DND-41 (cell line): ENCODE measurements at regions not wholly inside any gene's neighbourhood (a gene's known extent, or its start where the extent isn't known, plus 50 kb on each side); places are given as distances from the start of the nearest gene placed in this dataset.

ENCODE experiments used
- EZH2 ChIP-seq: IDR thresholded peaks from 3 replicates; pipeline ENCODE4 v1.6.1; 2012; ENCODE audit warnings: borderline replicate concordance, low read depth, mild to moderate bottlenecking, moderate library complexity, low read length, inconsistent platforms; ENCODE audit not compliant: severe bottlenecking
- TF ChIP-seq, protein P1 (sequence below): IDR thresholded peaks from 2 replicates; pipeline ENCODE4 v1.5.1; 2012; ENCODE audit warnings: borderline replicate concordance, low read length, moderate library complexity, mild to moderate bottlenecking; ENCODE audit not compliant: poor library complexity, severe bottlenecking; ENCODE audit errors: extremely low read depth

DNA sequence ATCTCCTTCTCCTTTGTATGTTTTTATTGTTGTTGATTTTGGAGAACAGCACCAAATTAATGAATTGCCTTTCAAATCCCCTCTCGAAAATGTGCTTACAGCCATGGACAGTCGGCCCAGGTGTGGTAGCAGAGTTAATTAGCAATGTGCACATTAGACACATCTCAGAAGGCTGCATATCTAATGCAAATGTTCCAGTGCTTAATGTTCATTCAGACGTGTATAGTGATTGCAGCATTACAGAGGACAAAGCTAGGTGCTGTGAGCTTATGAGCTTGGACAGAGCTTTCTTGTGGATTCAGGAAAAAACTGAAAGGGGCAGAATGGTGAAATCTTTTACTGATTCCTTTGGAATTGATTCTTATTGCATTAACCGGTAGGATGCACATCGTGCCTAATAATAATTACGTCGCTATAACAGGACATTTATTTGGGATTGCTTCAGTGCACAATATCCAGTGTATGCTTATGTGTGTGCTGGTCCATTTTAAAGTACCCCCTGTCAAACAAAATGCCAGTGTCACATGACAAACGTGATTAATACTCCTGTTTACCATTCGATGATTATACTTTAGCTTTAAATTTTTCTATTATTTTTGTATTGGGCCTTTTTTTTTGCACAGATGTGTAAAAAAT, 552.9 kb upstream of the EPHA5 start:
- TF ChIP-seq, protein P1, sequence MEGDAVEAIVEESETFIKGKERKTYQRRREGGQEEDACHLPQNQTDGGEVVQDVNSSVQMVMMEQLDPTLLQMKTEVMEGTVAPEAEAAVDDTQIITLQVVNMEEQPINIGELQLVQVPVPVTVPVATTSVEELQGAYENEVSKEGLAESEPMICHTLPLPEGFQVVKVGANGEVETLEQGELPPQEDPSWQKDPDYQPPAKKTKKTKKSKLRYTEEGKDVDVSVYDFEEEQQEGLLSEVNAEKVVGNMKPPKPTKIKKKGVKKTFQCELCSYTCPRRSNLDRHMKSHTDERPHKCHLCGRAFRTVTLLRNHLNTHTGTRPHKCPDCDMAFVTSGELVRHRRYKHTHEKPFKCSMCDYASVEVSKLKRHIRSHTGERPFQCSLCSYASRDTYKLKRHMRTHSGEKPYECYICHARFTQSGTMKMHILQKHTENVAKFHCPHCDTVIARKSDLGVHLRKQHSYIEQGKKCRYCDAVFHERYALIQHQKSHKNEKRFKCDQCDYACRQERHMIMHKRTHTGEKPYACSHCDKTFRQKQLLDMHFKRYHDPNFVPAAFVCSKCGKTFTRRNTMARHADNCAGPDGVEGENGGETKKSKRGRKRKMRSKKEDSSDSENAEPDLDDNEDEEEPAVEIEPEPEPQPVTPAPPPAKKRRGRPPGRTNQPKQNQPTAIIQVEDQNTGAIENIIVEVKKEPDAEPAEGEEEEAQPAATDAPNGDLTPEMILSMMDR, result no peak
- TF ChIP-seq EZH2, result no peak
